ENCODE measurements at regions not wholly inside any gene's neighbourhood (a gene's known extent, or its start where the extent isn't known, plus 50 kb on each side); places are given as distances from the start of the nearest gene placed in this dataset.

DNA sequence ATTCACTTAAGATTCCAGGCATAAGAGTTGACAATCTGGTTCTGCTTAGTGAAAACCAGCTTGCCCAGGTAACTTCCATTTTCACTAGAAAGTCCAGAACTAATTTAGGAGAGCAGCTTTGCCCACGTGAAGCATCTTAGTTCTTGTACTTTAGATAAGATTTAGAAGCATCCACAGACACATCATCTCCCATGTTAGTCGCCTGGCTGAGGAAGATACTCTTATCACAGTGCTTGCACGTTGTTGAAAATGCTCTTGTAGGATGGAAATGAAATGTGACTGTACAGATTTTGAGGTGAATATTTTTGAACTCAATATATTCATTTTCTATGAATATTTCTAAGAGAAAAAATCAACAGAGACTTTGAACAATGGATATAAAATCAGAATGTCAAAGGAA lies 159.7 kb downstream of the SOCS6 start:
- DNase-seq: no peak

DNA sequence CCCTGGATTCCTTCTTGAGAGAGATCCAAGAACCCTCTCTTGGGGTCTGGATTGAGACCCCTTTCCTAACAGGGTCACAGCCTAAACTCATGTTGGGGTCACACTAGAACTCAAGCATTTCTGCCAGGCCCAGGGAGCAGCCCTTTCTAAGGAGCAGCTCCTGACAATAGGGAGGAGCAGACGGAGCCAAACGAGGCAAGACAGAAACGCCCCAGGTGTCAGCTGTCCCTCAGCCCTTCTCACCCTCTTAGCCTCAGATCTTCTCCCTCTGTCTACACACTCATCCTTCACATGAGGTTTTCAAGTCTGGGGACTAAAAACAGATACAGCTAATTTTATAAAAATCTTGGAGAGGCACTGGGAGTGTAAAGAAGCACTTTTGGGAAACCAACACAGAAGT lies 157.2 kb downstream of the SOCS6 start:
- no peak for DNase-seq

- no peak for DNase-seq
These were observed 154.1 kb downstream of the SOCS6 start for GRCh38 chr18:70442933-70443332.

GRCh38 chr18:70432804-70433400 lies 144.1 kb downstream of the SOCS6 start:
- DNase-seq: peak in 3 of 4 experiments; percentile 26 to 56 (median 40)

- DNase-seq: no peak
These were observed 142.4 kb downstream of the SOCS6 start for GRCh38 chr18:70431203-70431624.

- DNase-seq: no peak
These were observed 141.8 kb downstream of the SOCS6 start for GRCh38 chr18:70430501-70431173.

DNA sequence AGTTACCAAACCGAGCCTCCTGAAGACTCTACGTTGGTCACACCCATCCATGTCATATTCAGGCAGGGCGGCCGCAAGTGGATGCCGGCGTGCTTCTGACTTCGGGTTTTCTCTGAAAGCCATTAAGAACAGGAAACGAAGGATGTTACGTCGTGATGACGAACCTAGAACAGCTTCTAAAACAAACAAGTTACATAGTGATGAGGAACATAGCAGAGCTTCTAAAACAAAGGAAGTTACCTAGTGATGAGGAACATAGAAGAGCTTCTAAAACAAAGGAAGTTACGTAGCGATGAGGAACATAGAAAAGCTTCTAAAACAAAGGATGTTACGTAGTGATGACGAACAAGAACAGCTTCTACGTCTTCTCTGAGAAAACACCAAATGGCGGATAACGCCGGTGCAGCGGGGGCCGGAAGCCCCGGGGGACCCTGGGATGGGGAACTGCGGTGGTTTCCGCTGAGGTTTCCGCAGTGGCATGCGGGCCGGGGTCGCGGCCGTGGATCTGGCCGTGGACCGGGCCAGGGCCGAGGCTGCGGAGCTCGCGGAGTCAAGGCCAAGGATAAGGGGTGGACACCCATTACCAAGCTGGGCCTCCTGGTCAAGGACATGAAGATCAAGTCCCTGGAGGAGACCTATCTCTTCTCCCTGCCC lies 141.1 kb downstream of the SOCS6 start:
- peak in 2 of 4 experiments; percentile 46 to 60 for DNase-seq

DNA sequence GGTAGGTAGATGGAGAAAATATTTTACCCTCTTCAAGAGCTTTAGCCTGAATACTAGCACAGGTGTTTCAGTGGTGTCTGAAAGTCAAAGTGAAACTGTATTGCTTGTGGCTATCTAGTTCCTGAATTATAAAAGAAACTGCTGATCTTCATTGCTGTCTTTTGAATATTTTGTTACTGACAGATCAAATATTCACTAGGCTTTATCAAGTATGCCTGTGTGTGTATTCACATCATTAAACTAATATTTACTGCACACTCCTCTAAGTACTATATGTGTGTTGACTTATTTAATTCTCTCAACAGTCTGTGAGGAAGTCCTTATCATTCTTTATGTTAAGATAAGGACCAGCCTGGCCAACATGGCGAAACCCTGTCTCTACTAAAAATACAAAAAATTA lies 139.6 kb downstream of the SOCS6 start:
- no peak for DNase-seq

DNA sequence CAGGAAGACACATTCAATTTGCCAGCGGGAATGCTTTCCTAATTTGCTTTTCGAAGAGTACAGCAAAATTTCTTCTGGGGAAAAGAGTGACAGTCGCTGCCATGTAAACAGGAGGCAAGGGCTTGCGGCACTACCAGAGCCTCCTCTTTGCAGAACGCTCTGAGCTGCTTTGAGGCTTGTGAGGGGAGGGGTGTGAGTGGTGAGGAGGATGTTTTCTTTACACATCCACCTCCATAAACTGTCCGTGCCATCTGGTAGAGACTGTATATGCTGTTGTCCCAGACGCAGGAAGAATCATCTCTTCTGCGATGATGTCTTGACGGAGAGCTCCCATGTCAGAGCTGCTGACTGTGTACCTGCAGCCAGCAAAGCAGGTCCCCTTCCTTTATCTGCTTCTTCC lies 138.0 kb downstream of the SOCS6 start:
- no peak for DNase-seq

- DNase-seq: no peak
These were observed 136.4 kb downstream of the SOCS6 start for GRCh38 chr18:70425236-70425635.

DNA sequence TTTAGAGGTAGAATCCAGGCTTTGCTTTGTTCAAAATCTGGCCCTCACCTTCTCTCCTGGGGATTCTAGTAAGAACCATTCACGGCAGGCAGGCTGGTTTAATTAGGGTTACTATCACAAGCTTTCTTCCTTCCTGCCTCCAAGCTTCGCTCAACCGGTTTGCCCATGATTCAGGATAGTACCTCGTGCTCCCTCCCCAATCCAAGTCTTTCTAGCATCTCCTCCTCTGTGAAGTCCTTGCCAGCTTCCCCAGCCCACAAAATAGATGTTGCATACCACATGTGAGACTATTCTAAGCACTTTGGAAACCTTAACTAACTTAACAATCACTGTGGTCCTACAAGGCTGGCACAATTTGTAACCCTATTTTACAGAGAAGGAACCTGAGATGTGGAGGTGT lies 135.1 kb downstream of the SOCS6 start:
- no peak for DNase-seq

- DNase-seq: no peak
These were observed 134.3 kb downstream of the SOCS6 start for GRCh38 chr18:70423120-70423519.

- DNase-seq: no peak
These were observed 133.6 kb downstream of the SOCS6 start for GRCh38 chr18:70422391-70422965.

DNA sequence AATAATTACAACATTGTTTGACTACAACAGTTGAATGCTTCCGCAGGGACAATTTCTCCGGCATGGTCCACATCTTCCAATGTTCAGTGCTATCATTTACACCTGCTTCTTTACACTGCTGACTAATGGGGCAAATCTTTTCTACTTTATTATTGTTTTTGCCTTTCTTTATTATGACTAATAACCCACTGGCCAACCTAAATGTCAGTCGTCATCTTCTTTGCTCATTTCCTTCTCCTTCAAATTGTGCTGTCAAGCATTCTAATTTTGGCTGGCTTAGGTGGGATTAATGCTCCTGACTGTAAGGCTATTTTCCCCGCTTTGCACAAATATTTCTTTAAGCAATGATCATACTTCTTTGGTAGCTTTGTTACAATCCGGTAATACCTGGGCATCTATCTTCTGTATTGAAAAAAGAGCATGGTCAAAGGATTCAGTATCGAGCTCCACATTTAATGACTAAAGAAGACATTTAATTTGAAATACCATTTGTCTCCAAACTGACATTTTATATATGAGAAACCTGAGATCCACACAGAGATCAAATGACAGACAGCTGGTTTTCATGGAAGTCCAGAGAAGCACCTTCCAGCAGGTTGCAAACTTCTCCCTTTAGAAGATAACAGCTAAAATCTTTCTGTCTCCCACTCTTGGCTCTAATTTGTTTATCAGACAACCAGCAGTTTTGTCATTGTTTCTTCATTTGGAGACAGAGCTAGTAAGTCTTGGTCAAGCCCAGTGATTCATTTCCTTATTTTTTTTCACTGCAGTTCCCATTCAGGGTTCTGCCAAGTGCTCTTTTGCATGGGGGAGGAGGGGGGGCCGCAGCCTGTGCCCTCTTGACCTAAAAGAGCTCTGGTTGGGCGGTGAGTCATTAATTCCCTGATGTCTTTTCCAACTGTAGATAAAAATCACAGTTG lies 132.9 kb downstream of the SOCS6 start:
- DNase-seq: peak; percentile 83 to 95 (median 92)

DNA sequence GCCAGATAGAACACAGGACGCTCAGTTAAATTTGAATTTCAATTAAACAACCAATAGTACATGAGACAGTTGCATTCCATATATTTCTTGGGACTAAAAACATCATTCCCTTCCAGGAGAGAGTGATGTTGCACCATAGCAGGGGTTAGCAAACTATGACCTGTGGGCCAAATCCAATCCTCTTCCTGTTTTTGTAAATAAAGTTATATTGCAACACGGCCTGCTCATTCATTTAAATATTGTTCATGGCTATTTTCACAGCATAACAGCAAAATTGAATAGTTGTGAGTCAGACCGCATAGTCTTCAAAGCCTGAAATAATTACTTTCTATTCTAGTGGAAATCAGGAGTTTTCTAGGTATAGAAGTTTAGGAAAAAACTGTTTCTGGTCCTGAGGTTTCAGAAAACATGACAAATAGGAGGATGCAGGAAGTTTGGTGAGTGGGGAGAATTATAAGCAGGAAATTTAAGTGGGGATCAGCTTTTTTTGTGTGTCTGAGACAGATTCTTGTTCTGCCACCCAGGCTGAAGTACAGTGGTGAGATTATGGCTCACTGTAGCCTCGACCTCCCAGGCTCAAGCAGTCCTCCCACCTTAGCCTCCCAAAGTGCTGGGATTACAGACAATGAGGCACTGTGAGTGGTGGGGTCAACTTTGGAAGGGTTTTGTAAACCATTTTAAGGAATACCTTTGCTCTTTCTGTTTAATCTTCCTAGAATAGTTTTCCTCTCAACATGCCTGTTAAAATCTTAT lies 131.5 kb downstream of the SOCS6 start:
- DNase-seq: peak; percentile 52 to 87 (median 68)

- DNase-seq: no peak
These were observed 130.7 kb downstream of the SOCS6 start for GRCh38 chr18:70419526-70419925.

DNA sequence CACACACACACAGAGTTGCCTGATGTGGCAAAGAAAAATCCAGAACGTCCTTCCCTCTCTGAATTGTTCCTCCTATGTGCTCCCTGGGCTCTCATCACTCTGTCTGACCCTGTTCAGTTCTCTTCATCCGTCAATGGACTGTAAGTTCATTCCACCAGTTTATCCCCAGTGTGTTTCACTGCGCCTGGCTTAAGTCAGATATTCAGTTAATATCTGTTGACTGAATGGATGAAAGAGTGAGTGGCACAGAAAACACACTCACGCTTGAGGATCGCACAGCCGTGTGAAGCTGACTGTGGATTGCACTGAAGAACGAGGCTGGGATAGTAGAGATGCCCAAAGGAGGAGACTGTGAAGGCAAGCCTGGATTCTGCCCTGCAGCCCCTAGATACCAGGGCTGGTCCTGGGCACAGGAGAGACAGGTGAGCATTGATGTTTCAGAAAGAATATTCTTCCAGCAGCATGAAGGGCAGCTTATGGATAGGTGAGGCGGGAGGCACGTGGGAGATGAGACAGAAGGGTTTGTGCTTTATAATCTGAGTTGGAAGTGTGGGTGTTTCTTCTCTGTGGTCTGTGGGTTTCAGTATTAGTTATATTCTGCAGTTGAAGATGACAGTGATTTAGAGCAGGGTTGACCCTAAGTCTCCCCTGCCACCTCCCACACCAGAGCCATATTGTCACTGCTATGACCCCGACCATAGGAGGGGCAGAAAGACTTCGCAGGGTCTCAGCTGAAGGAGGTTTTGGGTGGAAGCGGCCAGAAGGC lies 129.9 kb downstream of the SOCS6 start:
- no peak for DNase-seq

DNA sequence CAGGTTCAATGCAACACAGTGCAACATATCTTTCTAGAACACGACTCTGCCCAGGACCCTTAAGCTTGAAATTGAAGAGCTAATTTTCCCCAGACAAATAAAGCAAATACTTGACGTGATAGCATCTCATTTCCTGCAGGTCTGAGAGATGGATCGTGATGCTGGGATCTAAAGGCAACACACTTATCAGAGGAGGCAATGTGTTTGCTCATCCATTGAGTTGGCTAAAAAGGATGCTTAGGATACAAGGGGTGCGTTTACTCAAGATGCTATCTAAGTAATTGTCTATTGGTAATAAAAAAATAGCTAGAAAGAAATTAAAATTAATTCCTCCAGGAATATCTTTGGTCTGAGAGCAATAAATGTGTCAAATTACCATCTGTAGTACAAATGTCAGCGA lies 129.0 kb downstream of the SOCS6 start:
- no peak for DNase-seq

DNA sequence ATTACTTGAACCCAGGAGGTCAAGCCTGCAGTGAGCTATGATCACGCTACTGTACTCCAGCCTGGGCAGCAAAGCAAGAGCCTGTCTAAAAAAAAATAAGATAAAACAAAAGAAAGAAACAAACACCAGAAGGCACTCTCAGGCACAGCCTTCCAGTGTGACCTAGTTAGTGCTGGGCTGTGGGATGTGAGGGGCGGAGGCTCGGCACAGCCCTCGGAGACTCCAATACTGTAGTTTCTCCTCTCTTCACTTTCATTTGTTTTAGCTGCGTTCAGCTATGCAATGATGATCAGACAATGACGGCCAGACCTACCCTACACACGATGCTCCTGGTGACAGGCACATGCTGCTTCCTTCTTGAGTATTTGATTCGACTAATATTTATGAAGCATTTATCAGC lies 127.7 kb downstream of the SOCS6 start:
- no peak for DNase-seq

GRCh38 chr18:70415823-70416488 lies 127.1 kb downstream of the SOCS6 start:
- no peak for DNase-seq
